ENCODE measurements at regions not wholly inside any gene's neighbourhood (a gene's known extent, or its start where the extent isn't known, plus 50 kb on each side); places are given as distances from the start of the nearest gene placed in this dataset.

GRCh38 chr4:114393295-114394038, 205.1 kb upstream of the UGT8 start:
- ATAC-seq (ENCODE audit: low FRiP score) (no peak), DNase-seq (ENCODE audit: low spot score) (no peak)
- TF ChIP-seq CTCF (IDR thresholded peaks at IDR 0.05) = no peak

- no peak for TF ChIP-seq CTCF (IDR thresholded peaks at IDR 0.05)
- no peak for DNase-seq (ENCODE audit: low spot score)
- no peak for ATAC-seq (ENCODE audit: low FRiP score)
Measured at GRCh38 chr4:114396808-114397207, 201.8 kb upstream of the UGT8 start.

- DNase-seq (ENCODE audit: low spot score) = no peak
- no peak for ATAC-seq (ENCODE audit: low FRiP score)
Measured at GRCh38 chr4:114398410-114398809, 200.2 kb upstream of the UGT8 start.

GRCh38 chr4:114399105-114399504, 199.5 kb upstream of the UGT8 start:
- DNase-seq (ENCODE audit: low spot score) (no peak), ATAC-seq (ENCODE audit: low FRiP score) (no peak)
- no peak for TF ChIP-seq CTCF (IDR thresholded peaks at IDR 0.05)

More at GRCh38 chr4:114398410-114398809, 200.2 kb upstream of the UGT8 start:
- no peak for TF ChIP-seq CTCF (IDR thresholded peaks at IDR 0.05)

GRCh38 chr4:114400531-114400930, 198.1 kb upstream of the UGT8 start:
- no peak for TF ChIP-seq CTCF (IDR thresholded peaks at IDR 0.05)
- DNase-seq (ENCODE audit: low spot score) (no peak), ATAC-seq (ENCODE audit: low FRiP score) (no peak)

GRCh38 chr4:114401483-114401882, 197.1 kb upstream of the UGT8 start:
- ATAC-seq (ENCODE audit: low FRiP score) = no peak
- TF ChIP-seq CTCF (IDR thresholded peaks at IDR 0.05) = no peak

GRCh38 chr4:114417214-114417613, 181.4 kb upstream of the UGT8 start:
- no peak for TF ChIP-seq CTCF (IDR thresholded peaks at IDR 0.05)
- ATAC-seq (ENCODE audit: low FRiP score) (no peak), DNase-seq (ENCODE audit: low spot score) (no peak)

More at GRCh38 chr4:114401483-114401882, 197.1 kb upstream of the UGT8 start:
- no peak for DNase-seq (ENCODE audit: low spot score)

Data from omental fat pad (tissue), 3 donors.